ENCODE measurements at regions not wholly inside any gene's neighbourhood (a gene's known extent, or its start where the extent isn't known, plus 50 kb on each side); places are given as distances from the start of the nearest gene placed in this dataset.
A peak's percentile ranks its signal among the peaks of the same experiment; 100 is the strongest.

DNA sequence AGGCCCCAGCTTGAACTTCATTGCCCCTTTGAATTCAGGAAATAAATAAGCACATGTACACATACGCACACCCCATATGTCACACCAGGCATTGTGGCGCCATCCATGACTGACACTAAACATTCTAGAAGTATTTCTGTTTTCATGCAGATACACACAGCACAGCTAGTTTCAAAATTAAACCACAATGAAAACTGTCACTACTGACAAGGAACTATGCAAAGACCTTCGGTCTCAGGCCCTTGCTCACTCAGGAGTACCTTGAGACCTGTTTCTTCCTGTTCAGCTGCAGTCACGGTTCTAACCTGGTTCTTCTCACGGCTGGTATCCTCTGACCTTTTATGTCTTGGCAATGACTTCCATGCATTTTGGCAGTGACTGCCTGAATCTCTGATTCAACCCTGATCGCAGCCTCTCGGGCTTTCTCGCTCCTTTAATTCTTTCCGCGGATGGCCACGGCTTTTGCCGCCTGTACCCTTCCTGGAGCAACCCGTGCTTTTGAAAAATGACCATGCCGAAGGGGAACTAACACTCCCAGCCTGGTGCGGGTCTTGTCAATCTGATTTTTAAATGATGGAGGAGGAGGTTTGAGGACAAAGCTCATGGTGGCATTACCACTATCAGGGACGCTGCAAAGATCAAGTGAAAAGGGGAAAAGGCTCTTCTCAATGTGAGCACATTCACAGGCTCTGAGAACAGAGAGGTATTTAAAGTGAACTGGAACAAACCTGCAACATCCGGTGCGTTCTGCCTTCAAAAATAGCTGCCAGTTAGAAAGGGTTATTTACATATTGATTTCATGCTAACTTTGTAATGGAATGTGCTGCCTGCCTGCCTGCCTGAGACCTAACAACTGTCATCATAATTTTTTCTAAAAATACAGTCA, 384.6 kb downstream of the RRAGC start:
- Histone ChIP-seq H3K27me3 (ENCODE audit: control insufficient read depth in 1 of 2, insufficient read depth in 2 of 2, low read length in 2 of 2) (peaks cover 15 to 25% of the 10 kb centered on the region in 2 donors), H3K4me1 (ENCODE audit: control insufficient read depth in 1 of 2, insufficient read depth in 2 of 2, low read length in 2 of 2) (no peaks in the 10 kb centered on the region), H3K4me3 (ENCODE audit: low read depth in 1 of 2, low read length in 2 of 2) (peak overlapping the region in 1 of 2 donors; percentile 36), H3K9ac (ENCODE audit: low read depth in 1 of 2, low read length in 2 of 2) (no peak overlapping the region), H3K27ac (ENCODE audit: low read depth, low read length) (peak overlapping the region; percentile 28), H3K36me3 (ENCODE audit: control insufficient read depth in 1 of 2, insufficient read depth in 2 of 2, low read length in 2 of 2) (no peaks in the 10 kb centered on the region), H3K9me3 (ENCODE audit: control insufficient read depth in 1 of 2, low read length in 2 of 2) (no peaks in the 10 kb centered on the region)

DNA sequence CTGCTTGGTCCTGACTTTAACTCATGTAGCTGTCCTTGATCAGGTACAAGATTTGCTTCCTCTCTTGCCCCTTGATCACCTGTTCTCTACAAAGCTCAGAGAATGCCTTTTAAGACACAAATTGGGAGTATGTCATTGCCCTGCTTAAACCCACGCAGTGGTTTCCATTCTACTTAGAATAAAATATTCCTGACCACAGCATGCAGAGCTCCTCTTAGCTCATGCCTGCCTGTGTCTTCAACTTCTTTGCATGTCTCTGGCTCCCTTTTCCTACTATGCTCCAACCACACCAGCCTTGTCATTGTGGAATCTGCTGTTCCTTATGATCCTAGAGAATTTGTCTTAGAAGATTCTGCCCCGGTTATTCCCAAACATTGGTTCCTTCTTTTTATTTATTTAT, 393.1 kb downstream of the RRAGC start:
- H3K9ac ChIP-seq (ENCODE audit: low read depth in 1 of 2, low read length in 2 of 2), result no peak overlapping the region
- no peaks in the 10 kb centered on the region for H3K4me1 ChIP-seq (ENCODE audit: control insufficient read depth in 1 of 2, insufficient read depth in 2 of 2, low read length in 2 of 2)
- H3K9me3 ChIP-seq (ENCODE audit: control insufficient read depth in 1 of 2, low read length in 2 of 2), result peaks cover 0 to 2% of the 10 kb centered on the region in 2 donors
- peaks cover 0 to 3% of the 10 kb centered on the region in 2 donors for H3K27me3 ChIP-seq (ENCODE audit: control insufficient read depth in 1 of 2, insufficient read depth in 2 of 2, low read length in 2 of 2)
- no peak overlapping the region for H3K27ac ChIP-seq (ENCODE audit: low read depth, low read length)
- H3K36me3 ChIP-seq (ENCODE audit: control insufficient read depth in 1 of 2, insufficient read depth in 2 of 2, low read length in 2 of 2), result no peaks in the 10 kb centered on the region
- no peak overlapping the region for H3K4me3 ChIP-seq (ENCODE audit: low read depth in 1 of 2, low read length in 2 of 2)

DNA sequence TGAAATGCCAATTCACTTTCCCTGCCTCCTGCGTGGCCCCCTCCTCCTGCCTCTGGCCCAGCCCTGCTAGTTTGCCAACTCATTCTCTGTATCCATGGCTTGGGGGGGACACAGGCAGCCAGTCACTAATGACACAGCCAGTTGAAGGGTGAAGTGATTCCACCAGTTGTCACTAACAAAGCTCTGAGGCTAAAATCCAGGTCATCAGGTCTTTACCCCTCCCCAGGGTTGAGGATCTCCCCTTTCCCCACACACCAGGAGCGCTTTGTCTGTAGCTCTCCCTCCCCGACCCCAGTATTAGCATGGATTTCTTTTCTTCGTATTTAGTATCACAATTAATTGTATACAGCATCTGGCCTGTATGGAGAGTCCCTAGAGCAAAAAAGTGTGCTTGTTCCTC, 394.1 kb downstream of the RRAGC start:
- H3K36me3 ChIP-seq (ENCODE audit: control insufficient read depth in 1 of 2, insufficient read depth in 2 of 2, low read length in 2 of 2), result no peaks in the 10 kb centered on the region
- no peaks in the 10 kb centered on the region for H3K4me1 ChIP-seq (ENCODE audit: control insufficient read depth in 1 of 2, insufficient read depth in 2 of 2, low read length in 2 of 2)
- H3K27ac ChIP-seq (ENCODE audit: low read depth, low read length), result no peak overlapping the region
- H3K4me3 ChIP-seq (ENCODE audit: low read depth in 1 of 2, low read length in 2 of 2), result no peak overlapping the region
- no peak overlapping the region for H3K9ac ChIP-seq (ENCODE audit: low read depth in 1 of 2, low read length in 2 of 2)
- H3K27me3 ChIP-seq (ENCODE audit: control insufficient read depth in 1 of 2, insufficient read depth in 2 of 2, low read length in 2 of 2), result peaks cover 0 to 3% of the 10 kb centered on the region in 2 donors
- peaks cover 0 to 2% of the 10 kb centered on the region in 2 donors for H3K9me3 ChIP-seq (ENCODE audit: control insufficient read depth in 1 of 2, low read length in 2 of 2)

DNA sequence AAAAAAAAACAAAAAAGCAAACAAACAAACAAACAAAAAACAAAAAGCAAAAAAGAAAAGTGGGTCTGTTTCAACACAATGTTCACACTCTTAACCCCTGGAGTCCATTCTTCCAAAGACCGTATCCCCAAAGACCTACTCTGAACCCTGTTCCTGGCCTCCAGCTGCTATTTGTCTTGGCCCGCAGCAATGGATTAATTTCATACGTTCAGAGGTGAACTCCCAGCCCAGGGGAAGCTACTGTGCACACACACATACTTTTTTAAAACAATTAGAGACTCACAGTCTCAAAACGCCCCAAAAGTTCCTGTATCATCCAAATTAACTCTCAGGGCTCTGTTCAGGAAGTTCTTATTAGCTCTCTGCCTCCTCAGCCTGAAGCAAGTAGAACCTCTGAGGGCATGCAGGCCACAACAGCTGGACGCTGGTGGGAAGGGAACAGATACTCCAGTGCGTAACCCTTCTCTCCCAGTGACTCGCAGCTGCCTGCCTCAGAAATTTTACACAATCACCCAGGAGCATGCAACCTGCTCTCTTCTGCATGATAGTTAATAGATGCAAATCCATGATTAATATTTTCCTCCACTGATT, 395.4 kb downstream of the RRAGC start:
- H3K27ac ChIP-seq (ENCODE audit: low read depth, low read length), result no peak overlapping the region
- H3K9ac ChIP-seq (ENCODE audit: low read depth in 1 of 2, low read length in 2 of 2), result no peak overlapping the region
- peaks cover 0 to 2% of the 10 kb centered on the region in 2 donors for H3K9me3 ChIP-seq (ENCODE audit: control insufficient read depth in 1 of 2, low read length in 2 of 2)
- peaks cover 0 to 3% of the 10 kb centered on the region in 2 donors for H3K27me3 ChIP-seq (ENCODE audit: control insufficient read depth in 1 of 2, insufficient read depth in 2 of 2, low read length in 2 of 2)
- H3K4me3 ChIP-seq (ENCODE audit: low read depth in 1 of 2, low read length in 2 of 2), result no peak overlapping the region
- no peaks in the 10 kb centered on the region for H3K36me3 ChIP-seq (ENCODE audit: control insufficient read depth in 1 of 2, insufficient read depth in 2 of 2, low read length in 2 of 2)
- H3K4me1 ChIP-seq (ENCODE audit: control insufficient read depth in 1 of 2, insufficient read depth in 2 of 2, low read length in 2 of 2), result no peaks in the 10 kb centered on the region

DNA sequence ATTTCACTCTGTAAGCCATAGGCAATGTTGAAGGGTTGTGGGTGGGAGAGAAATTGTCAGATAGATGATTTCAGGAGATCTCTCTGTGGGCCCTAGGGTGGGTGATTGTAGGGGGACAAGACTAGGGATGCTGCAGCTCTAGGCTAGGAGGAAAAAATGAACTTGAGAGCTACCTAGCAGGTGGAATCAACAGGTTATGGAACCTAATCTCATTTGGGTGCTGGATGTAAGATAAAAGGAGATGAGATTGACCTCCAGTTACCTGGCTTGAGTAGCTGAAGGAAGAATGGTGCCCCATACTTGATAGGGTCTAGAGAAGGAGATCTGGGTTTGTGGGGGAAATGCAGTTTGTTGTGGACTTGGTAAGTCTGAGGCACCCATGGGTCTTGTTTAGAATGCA, 396.5 kb downstream of the RRAGC start:
- H3K9me3 ChIP-seq (ENCODE audit: control insufficient read depth in 1 of 2, low read length in 2 of 2), result no peaks in the 10 kb centered on the region
- H3K4me3 ChIP-seq (ENCODE audit: low read depth in 1 of 2, low read length in 2 of 2), result no peak overlapping the region
- peaks cover 0 to 3% of the 10 kb centered on the region in 2 donors for H3K27me3 ChIP-seq (ENCODE audit: control insufficient read depth in 1 of 2, insufficient read depth in 2 of 2, low read length in 2 of 2)
- H3K36me3 ChIP-seq (ENCODE audit: control insufficient read depth in 1 of 2, insufficient read depth in 2 of 2, low read length in 2 of 2), result no peaks in the 10 kb centered on the region
- no peaks in the 10 kb centered on the region for H3K4me1 ChIP-seq (ENCODE audit: control insufficient read depth in 1 of 2, insufficient read depth in 2 of 2, low read length in 2 of 2)
- H3K9ac ChIP-seq (ENCODE audit: low read depth in 1 of 2, low read length in 2 of 2), result no peak overlapping the region
- H3K27ac ChIP-seq (ENCODE audit: low read depth, low read length), result no peak overlapping the region

DNA sequence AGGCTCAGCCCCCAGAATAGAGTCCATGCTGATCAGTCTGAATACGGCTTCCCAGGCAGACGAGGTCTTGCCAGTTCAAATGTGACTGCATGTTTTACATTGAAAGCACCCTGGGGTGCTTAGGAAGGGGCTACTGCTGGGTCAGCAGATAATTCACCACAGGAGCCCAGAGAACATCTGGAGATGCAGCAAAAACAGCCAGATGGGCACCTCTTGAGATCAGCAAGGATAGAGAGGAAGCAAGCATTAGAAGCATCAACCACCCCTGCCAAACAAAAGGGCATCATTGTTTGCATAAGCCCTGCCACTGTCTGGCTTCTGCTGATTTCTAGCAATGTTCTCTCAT, 403.1 kb downstream of the RRAGC start:
- Histone ChIP-seq H3K4me1 (ENCODE audit: control insufficient read depth in 1 of 2, insufficient read depth in 2 of 2, low read length in 2 of 2) (no peaks in the 10 kb centered on the region), H3K4me3 (ENCODE audit: low read depth in 1 of 2, low read length in 2 of 2) (no peak overlapping the region), H3K9ac (ENCODE audit: low read depth in 1 of 2, low read length in 2 of 2) (no peak overlapping the region), H3K9me3 (ENCODE audit: control insufficient read depth in 1 of 2, low read length in 2 of 2) (no peaks in the 10 kb centered on the region), H3K27me3 (ENCODE audit: control insufficient read depth in 1 of 2, insufficient read depth in 2 of 2, low read length in 2 of 2) (no peaks in the 10 kb centered on the region), H3K27ac (ENCODE audit: low read depth, low read length) (no peak overlapping the region), H3K36me3 (ENCODE audit: control insufficient read depth in 1 of 2, insufficient read depth in 2 of 2, low read length in 2 of 2) (no peaks in the 10 kb centered on the region)

DNA sequence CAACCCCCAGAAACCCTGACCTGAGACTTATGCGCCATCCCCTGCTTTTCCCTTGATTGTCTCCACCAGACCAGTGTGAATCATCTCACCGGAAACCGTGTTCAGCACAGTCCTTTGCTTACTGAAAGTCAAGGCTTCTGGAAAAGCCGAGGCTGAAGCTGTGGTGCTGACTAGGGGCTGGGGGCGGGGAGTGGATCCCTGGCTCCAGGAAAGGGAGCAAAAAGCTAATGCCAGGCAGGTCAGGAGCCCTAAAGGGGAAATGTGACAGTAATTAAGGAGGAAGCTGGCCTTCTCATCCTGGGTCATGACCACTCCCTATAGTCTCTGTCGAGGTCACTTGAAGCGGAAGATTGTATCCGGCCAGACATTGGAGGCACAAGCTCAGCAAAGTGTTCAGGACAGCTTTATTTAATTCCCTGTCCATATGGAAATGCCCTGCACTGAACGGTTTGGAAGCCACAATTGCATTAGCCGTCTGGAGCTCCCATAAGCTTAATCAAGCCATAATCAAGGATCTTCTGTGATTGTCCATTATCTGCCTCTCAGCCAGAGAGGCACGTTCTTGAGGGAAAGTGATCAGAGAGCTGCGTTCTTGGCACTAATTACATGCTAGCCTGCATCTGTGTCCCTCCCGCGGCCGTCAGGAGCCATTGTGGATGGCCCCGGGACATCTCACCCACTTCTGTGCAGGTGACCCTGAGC, 403.6 kb downstream of the RRAGC start:
- no peaks in the 10 kb centered on the region for H3K9me3 ChIP-seq (ENCODE audit: control insufficient read depth in 1 of 2, low read length in 2 of 2)
- no peak overlapping the region for H3K4me3 ChIP-seq (ENCODE audit: low read depth in 1 of 2, low read length in 2 of 2)
- no peak overlapping the region for H3K9ac ChIP-seq (ENCODE audit: low read depth in 1 of 2, low read length in 2 of 2)
- H3K27me3 ChIP-seq (ENCODE audit: control insufficient read depth in 1 of 2, insufficient read depth in 2 of 2, low read length in 2 of 2), result no peaks in the 10 kb centered on the region
- H3K27ac ChIP-seq (ENCODE audit: low read depth, low read length), result no peak overlapping the region
- H3K36me3 ChIP-seq (ENCODE audit: control insufficient read depth in 1 of 2, insufficient read depth in 2 of 2, low read length in 2 of 2), result no peaks in the 10 kb centered on the region
- H3K4me1 ChIP-seq (ENCODE audit: control insufficient read depth in 1 of 2, insufficient read depth in 2 of 2, low read length in 2 of 2), result no peaks in the 10 kb centered on the region

DNA sequence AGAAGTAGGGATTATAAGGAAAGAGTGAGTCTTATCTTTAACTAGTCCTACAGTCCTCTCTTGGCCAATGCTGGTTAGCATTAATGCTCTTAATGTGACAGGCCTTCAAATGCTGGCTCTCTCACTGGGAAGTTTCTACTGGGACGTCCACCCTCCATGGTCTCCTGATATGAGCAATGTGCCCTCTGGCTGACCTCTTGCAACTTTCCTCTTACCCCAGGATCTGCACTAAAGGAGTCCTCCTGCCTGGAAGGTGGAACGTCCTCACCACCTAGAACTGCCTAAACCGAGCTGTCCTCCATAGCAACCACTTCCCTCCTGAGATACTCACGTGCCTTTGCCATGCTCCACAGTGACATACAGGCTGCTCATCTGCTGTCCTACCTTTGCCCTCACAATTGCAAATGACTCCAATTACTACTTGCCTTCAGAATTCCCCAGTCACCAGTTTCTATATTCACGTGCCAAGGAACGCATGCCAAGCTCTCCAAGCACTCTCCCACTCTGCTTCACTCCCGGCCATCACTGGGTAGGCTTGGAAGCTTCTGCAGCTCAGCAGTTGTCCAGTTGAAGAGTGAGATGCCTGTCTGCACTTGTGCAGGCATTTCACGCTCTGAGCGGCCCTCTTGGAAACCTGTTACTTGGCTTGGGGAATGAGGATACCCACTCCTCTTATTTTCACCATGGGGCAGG, 404.7 kb downstream of the RRAGC start:
- no peak overlapping the region for H3K4me3 ChIP-seq (ENCODE audit: low read depth in 1 of 2, low read length in 2 of 2)

DNA sequence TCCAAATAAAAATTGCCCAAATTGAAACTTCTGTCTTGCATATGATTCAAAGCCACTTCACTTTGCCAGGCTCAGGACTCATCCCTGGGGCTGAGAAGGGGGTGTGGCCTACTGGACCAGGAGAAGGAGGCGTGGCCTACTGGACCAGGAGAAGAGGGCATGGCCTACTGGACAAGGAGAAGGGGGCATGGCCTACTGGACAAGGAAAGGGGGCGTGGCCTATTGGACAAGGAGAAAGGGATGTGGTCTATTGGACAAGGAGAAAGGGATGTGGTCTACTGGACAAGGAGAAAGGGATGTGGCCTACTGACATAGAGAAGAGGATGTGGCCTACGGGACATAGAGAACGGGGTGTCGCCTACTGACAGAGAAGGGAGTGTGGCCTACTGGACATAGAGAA, 405.3 kb downstream of the RRAGC start:
- no peak overlapping the region for H3K27ac ChIP-seq (ENCODE audit: low read depth, low read length)
- no peaks in the 10 kb centered on the region for H3K4me1 ChIP-seq (ENCODE audit: control insufficient read depth in 1 of 2, insufficient read depth in 2 of 2, low read length in 2 of 2)
- no peak overlapping the region for H3K4me3 ChIP-seq (ENCODE audit: low read depth in 1 of 2, low read length in 2 of 2)
- no peaks in the 10 kb centered on the region for H3K36me3 ChIP-seq (ENCODE audit: control insufficient read depth in 1 of 2, insufficient read depth in 2 of 2, low read length in 2 of 2)
- H3K27me3 ChIP-seq (ENCODE audit: control insufficient read depth in 1 of 2, insufficient read depth in 2 of 2, low read length in 2 of 2), result no peaks in the 10 kb centered on the region
- no peak overlapping the region for H3K9ac ChIP-seq (ENCODE audit: low read depth in 1 of 2, low read length in 2 of 2)
- no peaks in the 10 kb centered on the region for H3K9me3 ChIP-seq (ENCODE audit: control insufficient read depth in 1 of 2, low read length in 2 of 2)

More for the DNA sequence above, 404.7 kb downstream of the RRAGC start:
- Histone ChIP-seq H3K27me3 (ENCODE audit: control insufficient read depth in 1 of 2, insufficient read depth in 2 of 2, low read length in 2 of 2) (no peaks in the 10 kb centered on the region), H3K9me3 (ENCODE audit: control insufficient read depth in 1 of 2, low read length in 2 of 2) (no peaks in the 10 kb centered on the region), H3K4me1 (ENCODE audit: control insufficient read depth in 1 of 2, insufficient read depth in 2 of 2, low read length in 2 of 2) (no peaks in the 10 kb centered on the region), H3K27ac (ENCODE audit: low read depth, low read length) (no peak overlapping the region), H3K36me3 (ENCODE audit: control insufficient read depth in 1 of 2, insufficient read depth in 2 of 2, low read length in 2 of 2) (no peaks in the 10 kb centered on the region), H3K9ac (ENCODE audit: low read depth in 1 of 2, low read length in 2 of 2) (no peak overlapping the region)

DNA sequence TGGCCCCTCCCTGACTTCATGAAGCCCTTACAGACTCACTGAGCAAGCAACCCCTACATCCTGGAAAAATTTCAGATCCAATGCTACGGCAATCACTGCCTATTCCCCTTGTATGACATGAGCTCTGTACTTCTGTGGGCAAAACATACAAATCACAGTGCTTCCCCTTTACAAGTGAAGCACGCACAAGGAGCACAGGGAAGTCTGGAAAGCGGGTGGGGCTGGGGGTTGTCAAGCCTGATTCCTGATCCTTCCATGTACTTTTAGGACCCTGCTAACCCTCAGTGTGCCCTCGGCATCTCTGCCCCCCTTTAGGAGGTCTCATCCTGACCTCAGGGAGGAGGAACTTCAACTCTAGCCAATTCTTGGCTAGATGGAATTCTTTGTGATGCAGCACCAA, 405.7 kb upstream of the POU3F1 start:
- no peaks in the 10 kb centered on the region for H3K36me3 ChIP-seq (ENCODE audit: control insufficient read depth in 1 of 2, insufficient read depth in 2 of 2, low read length in 2 of 2)
- H3K27ac ChIP-seq (ENCODE audit: low read depth, low read length), result no peak overlapping the region
- no peaks in the 10 kb centered on the region for H3K27me3 ChIP-seq (ENCODE audit: control insufficient read depth in 1 of 2, insufficient read depth in 2 of 2, low read length in 2 of 2)
- H3K4me3 ChIP-seq (ENCODE audit: low read depth in 1 of 2, low read length in 2 of 2), result no peak overlapping the region
- H3K9ac ChIP-seq (ENCODE audit: low read depth in 1 of 2, low read length in 2 of 2), result no peak overlapping the region
- H3K9me3 ChIP-seq (ENCODE audit: control insufficient read depth in 1 of 2, low read length in 2 of 2), result no peaks in the 10 kb centered on the region
- H3K4me1 ChIP-seq (ENCODE audit: control insufficient read depth in 1 of 2, insufficient read depth in 2 of 2, low read length in 2 of 2), result no peaks in the 10 kb centered on the region
